Liver (tissue), 3 donors: ENCODE measurements at regions not wholly inside any gene's neighbourhood (a gene's known extent, or its start where the extent isn't known, plus 50 kb on each side); places are given as distances from the start of the nearest gene placed in this dataset.

Experiments
- EGR1 ChIP-seq, 2 donors: IDR thresholded peaks; 2 replicates each; pipeline ENCODE4 v1.6.1; 2016 to 2018; ENCODE audit warnings: antibody characterized with exemption in 2 of 2, low read depth in 2 of 2
- GABPA ChIP-seq, 2 donors: IDR thresholded peaks in 1 of 2; conservative IDR thresholded peaks in 1 of 2; 2 replicates each; pipeline ENCODE4 v1.6.1; 2016; ENCODE audit warnings: antibody characterized with exemption in 2 of 2, mild to moderate bottlenecking in 1 of 2, moderate library complexity in 1 of 2
- JUND ChIP-seq, 2 donors: IDR thresholded peaks; 2 replicates each; pipeline ENCODE4 v1.6.1; 2016; ENCODE audit warnings: antibody characterized with exemption in 2 of 2
- RAD21 ChIP-seq, 2 donors: IDR thresholded peaks; 2 replicates each; pipeline ENCODE4 v1.6.1; 2016; ENCODE audit warnings: antibody characterized with exemption in 2 of 2, mild to moderate bottlenecking in 2 of 2
- RXRA ChIP-seq, 2 donors: IDR thresholded peaks; 2 replicates each; pipeline ENCODE4 v1.6.1; 2017 to 2018; ENCODE audit warnings: antibody characterized with exemption in 2 of 2, mild to moderate bottlenecking in 1 of 2
- SP1 ChIP-seq: IDR thresholded peaks from 2 replicates; pipeline ENCODE4 v1.6.1; 2018; ENCODE audit warnings: antibody characterized with exemption, mild to moderate bottlenecking
- TAF1 ChIP-seq: conservative IDR thresholded peaks from 2 replicates; pipeline ENCODE4 v1.6.1; 2016; ENCODE audit warnings: antibody characterized with exemption, mild to moderate bottlenecking
- TF ChIP-seq, protein P1 (sequence below): fragments of 150-350 bp; IDR thresholded peaks from 2 replicates; pipeline ENCODE4 v1.5.1; 2017; ENCODE audit warnings: improper control_type of control experiment, low read depth, low read length; ENCODE audit not compliant: missing input control
- TF ChIP-seq, protein P2 (sequence below): IDR thresholded peaks from 2 replicates; pipeline ENCODE4 v1.6.1; 2016; ENCODE audit warnings: antibody characterized with exemption, mild to moderate bottlenecking
- TF ChIP-seq, protein P3 (sequence below): IDR thresholded peaks from 2 replicates; pipeline ENCODE4 v1.6.1; 2016; ENCODE audit warnings: antibody characterized with exemption
- TF ChIP-seq, protein P4 (sequence below): IDR thresholded peaks from 2 replicates; pipeline ENCODE4 v1.6.1; 2016; ENCODE audit warnings: antibody characterized with exemption
- TF ChIP-seq, protein P5 (sequence below): IDR thresholded peaks from 2 replicates; pipeline ENCODE4 v1.6.1; 2016; ENCODE audit warnings: antibody characterized with exemption
- donor health status: healthy.
- donor health status: healthy.

DNA sequence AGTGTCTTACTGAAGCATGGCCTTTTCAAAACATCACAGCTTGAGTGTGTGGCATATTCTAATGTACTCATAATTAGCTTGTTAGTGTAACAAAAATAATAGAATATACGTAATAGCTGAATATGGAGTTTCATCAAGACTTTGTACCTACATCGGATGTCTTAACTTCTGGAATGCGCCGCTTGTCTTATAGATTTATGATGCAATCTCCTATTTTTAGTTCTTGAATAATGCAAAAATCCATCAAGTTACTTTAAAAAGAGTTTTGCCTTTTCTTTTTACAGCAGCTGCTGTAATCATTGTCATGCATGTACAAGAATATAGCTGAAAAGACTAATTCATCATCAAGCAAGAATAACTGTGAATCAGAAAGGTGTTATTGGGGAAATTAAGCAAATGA is 140.7 kb upstream of the SCN7A start:
- TF ChIP-seq, protein P1, sequence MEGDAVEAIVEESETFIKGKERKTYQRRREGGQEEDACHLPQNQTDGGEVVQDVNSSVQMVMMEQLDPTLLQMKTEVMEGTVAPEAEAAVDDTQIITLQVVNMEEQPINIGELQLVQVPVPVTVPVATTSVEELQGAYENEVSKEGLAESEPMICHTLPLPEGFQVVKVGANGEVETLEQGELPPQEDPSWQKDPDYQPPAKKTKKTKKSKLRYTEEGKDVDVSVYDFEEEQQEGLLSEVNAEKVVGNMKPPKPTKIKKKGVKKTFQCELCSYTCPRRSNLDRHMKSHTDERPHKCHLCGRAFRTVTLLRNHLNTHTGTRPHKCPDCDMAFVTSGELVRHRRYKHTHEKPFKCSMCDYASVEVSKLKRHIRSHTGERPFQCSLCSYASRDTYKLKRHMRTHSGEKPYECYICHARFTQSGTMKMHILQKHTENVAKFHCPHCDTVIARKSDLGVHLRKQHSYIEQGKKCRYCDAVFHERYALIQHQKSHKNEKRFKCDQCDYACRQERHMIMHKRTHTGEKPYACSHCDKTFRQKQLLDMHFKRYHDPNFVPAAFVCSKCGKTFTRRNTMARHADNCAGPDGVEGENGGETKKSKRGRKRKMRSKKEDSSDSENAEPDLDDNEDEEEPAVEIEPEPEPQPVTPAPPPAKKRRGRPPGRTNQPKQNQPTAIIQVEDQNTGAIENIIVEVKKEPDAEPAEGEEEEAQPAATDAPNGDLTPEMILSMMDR: no peak
- TF ChIP-seq EGR1 (IDR thresholded peaks at IDR 0.05; ENCODE audit: low read depth in 2 of 2) (no peak), RXRA (IDR thresholded peaks at IDR 0.05) (no peak), RAD21 (IDR thresholded peaks at IDR 0.05) (no peak), TAF1 (no peak), JUND (IDR thresholded peaks at IDR 0.05) (no peak), GABPA (IDR thresholded peaks at IDR 0.05 in 1 of 2, conservative IDR thresholded peaks at IDR 0.05 in 1 of 2) (no peak), SP1 (no peak)
- TF ChIP-seq, protein P2, sequence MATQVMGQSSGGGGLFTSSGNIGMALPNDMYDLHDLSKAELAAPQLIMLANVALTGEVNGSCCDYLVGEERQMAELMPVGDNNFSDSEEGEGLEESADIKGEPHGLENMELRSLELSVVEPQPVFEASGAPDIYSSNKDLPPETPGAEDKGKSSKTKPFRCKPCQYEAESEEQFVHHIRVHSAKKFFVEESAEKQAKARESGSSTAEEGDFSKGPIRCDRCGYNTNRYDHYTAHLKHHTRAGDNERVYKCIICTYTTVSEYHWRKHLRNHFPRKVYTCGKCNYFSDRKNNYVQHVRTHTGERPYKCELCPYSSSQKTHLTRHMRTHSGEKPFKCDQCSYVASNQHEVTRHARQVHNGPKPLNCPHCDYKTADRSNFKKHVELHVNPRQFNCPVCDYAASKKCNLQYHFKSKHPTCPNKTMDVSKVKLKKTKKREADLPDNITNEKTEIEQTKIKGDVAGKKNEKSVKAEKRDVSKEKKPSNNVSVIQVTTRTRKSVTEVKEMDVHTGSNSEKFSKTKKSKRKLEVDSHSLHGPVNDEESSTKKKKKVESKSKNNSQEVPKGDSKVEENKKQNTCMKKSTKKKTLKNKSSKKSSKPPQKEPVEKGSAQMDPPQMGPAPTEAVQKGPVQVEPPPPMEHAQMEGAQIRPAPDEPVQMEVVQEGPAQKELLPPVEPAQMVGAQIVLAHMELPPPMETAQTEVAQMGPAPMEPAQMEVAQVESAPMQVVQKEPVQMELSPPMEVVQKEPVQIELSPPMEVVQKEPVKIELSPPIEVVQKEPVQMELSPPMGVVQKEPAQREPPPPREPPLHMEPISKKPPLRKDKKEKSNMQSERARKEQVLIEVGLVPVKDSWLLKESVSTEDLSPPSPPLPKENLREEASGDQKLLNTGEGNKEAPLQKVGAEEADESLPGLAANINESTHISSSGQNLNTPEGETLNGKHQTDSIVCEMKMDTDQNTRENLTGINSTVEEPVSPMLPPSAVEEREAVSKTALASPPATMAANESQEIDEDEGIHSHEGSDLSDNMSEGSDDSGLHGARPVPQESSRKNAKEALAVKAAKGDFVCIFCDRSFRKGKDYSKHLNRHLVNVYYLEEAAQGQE: no peak
- TF ChIP-seq, protein P3, sequence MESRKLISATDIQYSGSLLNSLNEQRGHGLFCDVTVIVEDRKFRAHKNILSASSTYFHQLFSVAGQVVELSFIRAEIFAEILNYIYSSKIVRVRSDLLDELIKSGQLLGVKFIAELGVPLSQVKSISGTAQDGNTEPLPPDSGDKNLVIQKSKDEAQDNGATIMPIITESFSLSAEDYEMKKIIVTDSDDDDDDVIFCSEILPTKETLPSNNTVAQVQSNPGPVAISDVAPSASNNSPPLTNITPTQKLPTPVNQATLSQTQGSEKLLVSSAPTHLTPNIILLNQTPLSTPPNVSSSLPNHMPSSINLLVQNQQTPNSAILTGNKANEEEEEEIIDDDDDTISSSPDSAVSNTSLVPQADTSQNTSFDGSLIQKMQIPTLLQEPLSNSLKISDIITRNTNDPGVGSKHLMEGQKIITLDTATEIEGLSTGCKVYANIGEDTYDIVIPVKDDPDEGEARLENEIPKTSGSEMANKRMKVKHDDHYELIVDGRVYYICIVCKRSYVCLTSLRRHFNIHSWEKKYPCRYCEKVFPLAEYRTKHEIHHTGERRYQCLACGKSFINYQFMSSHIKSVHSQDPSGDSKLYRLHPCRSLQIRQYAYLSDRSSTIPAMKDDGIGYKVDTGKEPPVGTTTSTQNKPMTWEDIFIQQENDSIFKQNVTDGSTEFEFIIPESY: no peak
- TF ChIP-seq, protein P4, sequence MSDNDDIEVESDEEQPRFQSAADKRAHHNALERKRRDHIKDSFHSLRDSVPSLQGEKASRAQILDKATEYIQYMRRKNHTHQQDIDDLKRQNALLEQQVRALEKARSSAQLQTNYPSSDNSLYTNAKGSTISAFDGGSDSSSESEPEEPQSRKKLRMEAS: no peak
- TF ChIP-seq, protein P5, sequence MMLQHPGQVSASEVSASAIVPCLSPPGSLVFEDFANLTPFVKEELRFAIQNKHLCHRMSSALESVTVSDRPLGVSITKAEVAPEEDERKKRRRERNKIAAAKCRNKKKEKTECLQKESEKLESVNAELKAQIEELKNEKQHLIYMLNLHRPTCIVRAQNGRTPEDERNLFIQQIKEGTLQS: no peak
